K562 (cell line): ENCODE measurements at regions not wholly inside any gene's neighbourhood (a gene's known extent, or its start where the extent isn't known, plus 50 kb on each side); places are given as distances from the start of the nearest gene placed in this dataset.

ENCODE experiments used
- HSF4 ChIP-seq: fragments of 250-450 bp; sonication (Bioruptor Pico); IDR thresholded peaks from 2 replicates; pipeline ENCODE4 v2.1.2; 2022; ENCODE audit warnings: mild to moderate bottlenecking, moderate library complexity, borderline replicate concordance
- IFI16 ChIP-seq: fragments of 250-450 bp; sonication (Bioruptor Pico); IDR thresholded peaks from 2 replicates; pipeline ENCODE4 v2.1.2; 2022; ENCODE audit warnings: mild to moderate bottlenecking, inconsistent platforms
- RAD21 ChIP-seq, 2 experiments: fragments of 250-450 bp in 1 of 2; fragments of 450-650 bp in 1 of 2; sonication (Bioruptor Pico) in 1 of 2; formaldehyde crosslinking in 1 of 2; IDR thresholded peaks in 1 of 2; conservative IDR thresholded peaks in 1 of 2; 2 replicates each; pipeline versions ENCODE4 v1.4.0 to v1.8.0; 2020 to 2022; ENCODE audit warnings: mild to moderate bottlenecking in 2 of 2, moderate library complexity in 1 of 2
- SMC3 ChIP-seq: conservative IDR thresholded peaks from 2 replicates; pipeline ENCODE4 v1.6.1; 2011; ENCODE audit warnings: low read depth, low read length, improper control_type of control experiment; ENCODE audit not compliant: insufficient read depth
- TF ChIP-seq, protein P1 (sequence below), 2 experiments: fragments of 450-650 bp; conservative IDR thresholded peaks; 2 replicates each; pipeline ENCODE4 v1.6.1; 2017; ENCODE audit warnings: mild to moderate bottlenecking in 2 of 2, moderate library complexity in 2 of 2
- TF ChIP-seq, protein P2 (sequence below): fragments of 150-350 bp; conservative IDR thresholded peaks from 2 replicates; pipeline ENCODE4 v1.6.1; 2014; ENCODE audit warnings: low read length
- TF ChIP-seq, protein P3 (sequence below), 3 experiments: IDR thresholded peaks in 2 of 3; conservative IDR thresholded peaks in 1 of 3; 2 replicates each; pipeline ENCODE4 v1.5.1; 2011 to 2012; ENCODE audit warnings: low read length in 3 of 3, mild to moderate bottlenecking in 3 of 3, control low read depth in 2 of 3, improper control_type of control experiment in 1 of 3, inconsistent platforms in 1 of 3, low read depth in 1 of 3, mixed read lengths in 1 of 3, moderate library complexity in 1 of 3; ENCODE audit not compliant: insufficient read depth in 2 of 3

DNA sequence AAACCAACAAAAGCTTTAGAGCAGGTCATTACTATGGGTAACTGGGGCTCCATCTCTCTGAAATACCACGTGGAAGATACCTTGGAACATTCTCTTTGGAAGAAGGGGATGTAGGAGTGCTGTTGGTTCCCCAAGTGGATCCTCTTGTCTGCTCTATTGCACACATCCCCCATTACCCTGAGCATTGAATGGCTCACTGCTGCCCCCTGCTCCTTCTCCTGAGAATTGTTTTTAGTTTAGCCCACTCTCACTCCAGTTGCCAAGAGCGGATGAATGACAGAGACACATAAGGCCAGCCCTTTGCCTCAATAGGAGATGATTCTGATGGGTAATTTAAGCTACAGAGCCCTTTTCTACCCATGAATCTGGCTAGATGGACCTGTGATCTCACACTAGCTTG lies 135.6 kb upstream of the SUCLG2 start (continued):
- TF ChIP-seq, protein P1, sequence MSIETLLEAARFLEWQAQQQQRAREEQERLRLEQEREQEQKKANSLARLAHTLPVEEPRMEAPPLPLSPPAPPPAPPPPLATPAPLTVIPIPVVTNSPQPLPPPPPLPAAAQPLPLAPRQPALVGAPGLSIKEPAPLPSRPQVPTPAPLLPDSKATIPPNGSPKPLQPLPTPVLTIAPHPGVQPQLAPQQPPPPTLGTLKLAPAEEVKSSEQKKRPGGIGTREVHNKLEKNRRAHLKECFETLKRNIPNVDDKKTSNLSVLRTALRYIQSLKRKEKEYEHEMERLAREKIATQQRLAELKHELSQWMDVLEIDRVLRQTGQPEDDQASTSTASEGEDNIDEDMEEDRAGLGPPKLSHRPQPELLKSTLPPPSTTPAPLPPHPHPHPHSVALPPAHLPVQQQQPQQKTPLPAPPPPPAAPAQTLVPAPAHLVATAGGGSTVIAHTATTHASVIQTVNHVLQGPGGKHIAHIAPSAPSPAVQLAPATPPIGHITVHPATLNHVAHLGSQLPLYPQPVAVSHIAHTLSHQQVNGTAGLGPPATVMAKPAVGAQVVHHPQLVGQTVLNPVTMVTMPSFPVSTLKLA (conservative IDR thresholded peaks at IDR 0.05): no peak
- TF ChIP-seq IFI16: no peak
- no peak for TF ChIP-seq HSF4 (CRISPR knock-in tag)
- TF ChIP-seq, protein P2, sequence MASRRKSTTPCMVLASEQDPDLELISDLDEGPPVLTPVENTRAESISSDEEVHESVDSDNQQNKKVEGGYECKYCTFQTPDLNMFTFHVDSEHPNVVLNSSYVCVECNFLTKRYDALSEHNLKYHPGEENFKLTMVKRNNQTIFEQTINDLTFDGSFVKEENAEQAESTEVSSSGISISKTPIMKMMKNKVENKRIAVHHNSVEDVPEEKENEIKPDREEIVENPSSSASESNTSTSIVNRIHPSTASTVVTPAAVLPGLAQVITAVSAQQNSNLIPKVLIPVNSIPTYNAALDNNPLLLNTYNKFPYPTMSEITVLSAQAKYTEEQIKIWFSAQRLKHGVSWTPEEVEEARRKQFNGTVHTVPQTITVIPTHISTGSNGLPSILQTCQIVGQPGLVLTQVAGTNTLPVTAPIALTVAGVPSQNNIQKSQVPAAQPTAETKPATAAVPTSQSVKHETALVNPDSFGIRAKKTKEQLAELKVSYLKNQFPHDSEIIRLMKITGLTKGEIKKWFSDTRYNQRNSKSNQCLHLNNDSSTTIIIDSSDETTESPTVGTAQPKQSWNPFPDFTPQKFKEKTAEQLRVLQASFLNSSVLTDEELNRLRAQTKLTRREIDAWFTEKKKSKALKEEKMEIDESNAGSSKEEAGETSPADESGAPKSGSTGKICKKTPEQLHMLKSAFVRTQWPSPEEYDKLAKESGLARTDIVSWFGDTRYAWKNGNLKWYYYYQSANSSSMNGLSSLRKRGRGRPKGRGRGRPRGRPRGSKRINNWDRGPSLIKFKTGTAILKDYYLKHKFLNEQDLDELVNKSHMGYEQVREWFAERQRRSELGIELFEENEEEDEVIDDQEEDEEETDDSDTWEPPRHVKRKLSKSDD: no peak
- peak; percentile 41 to 68; a peak in 3 of 4 replicates for TF ChIP-seq RAD21 (CRISPR knock-in tag; conservative IDR thresholded peaks at IDR 0.05 in 1 of 2, IDR thresholded peaks at IDR 0.05 in 1 of 2)
- TF ChIP-seq, protein P3, sequence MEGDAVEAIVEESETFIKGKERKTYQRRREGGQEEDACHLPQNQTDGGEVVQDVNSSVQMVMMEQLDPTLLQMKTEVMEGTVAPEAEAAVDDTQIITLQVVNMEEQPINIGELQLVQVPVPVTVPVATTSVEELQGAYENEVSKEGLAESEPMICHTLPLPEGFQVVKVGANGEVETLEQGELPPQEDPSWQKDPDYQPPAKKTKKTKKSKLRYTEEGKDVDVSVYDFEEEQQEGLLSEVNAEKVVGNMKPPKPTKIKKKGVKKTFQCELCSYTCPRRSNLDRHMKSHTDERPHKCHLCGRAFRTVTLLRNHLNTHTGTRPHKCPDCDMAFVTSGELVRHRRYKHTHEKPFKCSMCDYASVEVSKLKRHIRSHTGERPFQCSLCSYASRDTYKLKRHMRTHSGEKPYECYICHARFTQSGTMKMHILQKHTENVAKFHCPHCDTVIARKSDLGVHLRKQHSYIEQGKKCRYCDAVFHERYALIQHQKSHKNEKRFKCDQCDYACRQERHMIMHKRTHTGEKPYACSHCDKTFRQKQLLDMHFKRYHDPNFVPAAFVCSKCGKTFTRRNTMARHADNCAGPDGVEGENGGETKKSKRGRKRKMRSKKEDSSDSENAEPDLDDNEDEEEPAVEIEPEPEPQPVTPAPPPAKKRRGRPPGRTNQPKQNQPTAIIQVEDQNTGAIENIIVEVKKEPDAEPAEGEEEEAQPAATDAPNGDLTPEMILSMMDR (IDR thresholded peaks at IDR 0.05 in 2 of 3, conservative IDR thresholded peaks at IDR 0.05 in 1 of 3; ENCODE audit: insufficient read depth in 2 of 3, low read depth in 1 of 3, low read length in 3 of 3): peak; percentile 56 to 63 (median 57)
- 0 out of 2 replicates have a peak, but pooled peaks have one; percentile 61 for TF ChIP-seq SMC3
